GM21576 (cell line): ENCODE measurements at regions not wholly inside any gene's neighbourhood (a gene's known extent, or its start where the extent isn't known, plus 50 kb on each side); places are given as distances from the start of the nearest gene placed in this dataset.
"Not testable (repeated sequence)": the region's sequence is repeated elsewhere in the genome, so short reads cannot be mapped to it uniquely, and the experiment has no call there.

Experiments used
- ATAC-seq: cut with Tn5 transposase; IDR thresholded peaks from one replicate; pipeline ENCODE4 v1.9.1; 2021; ENCODE audit warnings: mild to moderate bottlenecking, moderate library complexity; ENCODE audit not compliant: unreplicated experiment

DNA sequence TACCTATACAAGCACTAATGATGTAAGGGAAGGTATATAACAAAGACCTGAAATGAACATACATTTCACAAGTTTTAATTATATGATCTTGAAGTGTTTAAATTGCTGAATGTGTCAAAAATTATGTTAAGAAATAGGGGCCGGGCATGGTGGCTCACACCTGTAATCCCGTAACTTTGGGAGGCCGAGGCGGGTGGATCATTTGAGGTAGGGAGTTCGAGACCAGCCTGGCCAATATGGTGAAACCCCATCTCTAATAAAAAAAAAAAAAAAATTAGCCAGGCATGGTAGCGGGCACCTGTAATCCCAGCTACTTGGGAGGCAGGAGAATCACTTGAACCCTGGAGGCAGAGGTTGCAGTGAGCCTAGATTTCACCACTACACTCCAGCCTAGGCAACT, 537.4 kb upstream of the STEAP1 start:
- not testable (repeated sequence) for ATAC-seq

DNA sequence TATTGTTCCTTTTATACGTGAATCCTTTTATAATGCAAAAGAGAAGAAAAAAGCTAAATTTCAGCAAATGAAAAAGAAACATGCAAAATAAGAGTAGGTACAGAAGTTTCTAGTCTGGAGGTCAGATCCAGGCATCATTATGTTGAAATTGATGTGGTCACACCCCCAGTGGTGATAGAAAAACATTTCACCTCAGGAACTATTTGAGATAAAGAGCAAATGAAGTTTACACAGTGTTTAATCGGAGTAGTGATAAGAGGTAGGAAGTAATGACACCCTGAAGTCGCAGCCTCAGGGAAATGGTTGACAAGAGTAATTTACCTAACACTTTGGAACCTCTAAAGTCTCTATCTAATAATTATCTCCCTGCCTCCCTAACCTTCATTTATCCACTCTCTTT, 536.0 kb upstream of the STEAP1 start:
- ATAC-seq: no peak

DNA sequence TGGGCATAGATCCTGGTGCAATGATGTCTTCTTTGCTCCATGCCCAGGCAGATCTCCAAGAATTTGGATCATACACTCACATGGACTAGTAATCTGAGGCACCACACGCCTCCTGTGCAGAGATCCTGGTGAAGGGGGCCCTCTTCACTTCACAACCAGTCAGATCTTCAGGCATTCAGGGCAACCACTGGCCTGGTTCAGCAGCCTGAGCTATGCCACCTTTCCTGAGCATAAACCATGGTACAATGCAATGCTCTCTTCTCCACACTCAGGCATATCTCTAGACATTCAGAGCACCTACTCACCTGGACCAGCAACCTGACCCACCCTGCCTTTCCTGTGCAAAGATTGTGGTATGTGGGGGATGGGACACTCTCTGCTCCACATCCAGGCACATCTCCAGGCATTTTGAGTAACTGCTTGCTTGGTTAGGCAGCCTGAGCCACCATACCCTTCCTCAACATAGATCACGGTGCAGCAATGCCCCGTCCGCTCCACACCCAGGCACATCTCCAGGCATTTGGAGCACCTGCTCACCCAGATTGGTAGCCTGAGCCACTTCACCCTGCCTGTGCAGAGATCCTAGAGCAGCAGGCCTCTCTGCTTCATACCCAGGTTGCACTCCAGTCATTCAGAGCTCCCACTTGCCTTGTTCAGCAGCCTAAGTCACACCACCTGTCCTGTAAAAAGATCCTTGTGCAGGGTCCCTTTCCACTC, 532.2 kb upstream of the STEAP1 start:
- no peak for ATAC-seq

DNA sequence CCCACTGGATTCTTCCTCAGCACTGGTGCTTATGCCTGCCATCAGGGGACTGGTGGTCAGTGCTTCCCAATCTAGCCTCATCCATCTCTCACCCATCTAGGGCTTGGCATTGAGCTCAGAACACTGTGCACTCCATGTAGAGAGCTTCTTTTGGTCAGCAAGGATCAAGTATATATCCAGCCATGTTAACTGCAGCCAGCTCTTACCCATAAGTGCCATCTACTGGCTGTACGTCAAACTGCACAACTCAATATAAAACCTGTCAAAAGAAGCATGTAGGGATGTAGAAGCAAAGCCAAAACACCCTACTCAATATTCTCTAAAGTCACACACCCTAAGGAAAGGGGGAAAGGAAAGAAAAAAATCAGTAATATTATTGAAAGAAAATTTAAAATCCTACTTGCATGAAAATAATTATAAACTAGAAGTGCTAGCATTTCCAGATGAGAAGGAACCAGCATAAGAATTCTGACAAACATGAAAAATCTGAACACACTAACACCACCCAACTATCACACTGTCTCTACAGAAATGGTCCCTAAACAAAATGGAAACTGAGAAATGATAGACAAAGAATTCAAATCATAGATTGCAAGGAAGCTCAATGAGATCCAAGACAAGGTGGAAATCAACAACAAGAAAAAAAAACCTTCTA, 531.1 kb upstream of the STEAP1 start:
- ATAC-seq: peak; percentile 94

DNA sequence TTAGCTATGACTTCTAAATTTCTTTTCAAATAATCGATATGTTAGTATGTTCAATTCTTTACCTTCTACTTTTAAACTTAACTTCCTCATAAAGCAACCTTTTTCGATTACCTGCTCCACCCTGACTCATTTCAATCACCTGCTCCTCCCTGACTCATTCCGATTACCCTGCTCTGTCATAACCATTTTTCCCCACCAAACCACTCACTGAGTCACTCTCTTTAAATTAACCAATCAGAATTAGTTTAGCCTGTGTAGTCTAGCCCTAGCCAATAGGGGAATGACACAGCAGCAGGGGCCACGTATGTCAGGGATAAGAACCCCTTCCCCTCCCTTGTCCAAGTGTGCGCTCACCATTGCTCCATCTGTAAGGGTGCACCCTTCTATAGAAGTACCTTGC, 530.1 kb upstream of the STEAP1 start:
- not testable (repeated sequence) for ATAC-seq

DNA sequence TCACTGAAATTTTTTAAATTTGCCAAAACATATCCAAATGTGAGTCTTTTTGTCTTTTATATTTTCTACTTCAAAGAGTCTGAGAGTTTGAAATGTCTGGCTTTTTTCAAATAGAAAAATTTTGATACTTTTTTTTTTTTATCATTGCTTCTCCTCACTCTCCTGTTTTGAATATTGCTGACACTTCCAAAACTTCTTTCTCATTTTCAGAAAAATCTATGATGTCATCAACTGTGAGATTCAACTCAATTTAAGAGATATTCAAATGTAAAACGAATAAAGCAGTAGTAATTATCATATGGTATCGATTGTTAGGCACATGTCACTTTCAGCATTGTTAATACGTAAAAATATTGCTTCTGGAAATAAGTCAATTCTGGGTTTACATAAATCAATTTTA, 505.8 kb upstream of the STEAP1 start:
- ATAC-seq: no peak

DNA sequence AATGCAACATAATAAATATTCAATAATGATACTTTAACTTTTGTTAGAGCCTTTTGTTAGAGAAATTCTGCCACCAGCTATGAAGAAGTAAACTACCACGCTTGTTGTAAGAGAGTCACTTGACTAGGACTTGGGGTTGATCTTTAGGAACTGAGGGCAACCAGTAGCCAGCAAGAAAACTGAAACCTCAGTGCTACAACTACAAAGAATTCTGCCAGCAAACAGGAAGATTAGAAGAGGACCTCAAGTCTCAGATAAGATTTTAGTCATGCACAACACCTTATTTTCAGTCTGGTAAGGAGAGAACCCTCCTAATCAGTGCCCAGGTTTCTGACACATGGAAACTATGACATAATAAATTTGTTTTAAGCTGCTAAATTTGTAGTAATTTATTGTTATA, 498.3 kb upstream of the STEAP1 start:
- ATAC-seq: no peak

DNA sequence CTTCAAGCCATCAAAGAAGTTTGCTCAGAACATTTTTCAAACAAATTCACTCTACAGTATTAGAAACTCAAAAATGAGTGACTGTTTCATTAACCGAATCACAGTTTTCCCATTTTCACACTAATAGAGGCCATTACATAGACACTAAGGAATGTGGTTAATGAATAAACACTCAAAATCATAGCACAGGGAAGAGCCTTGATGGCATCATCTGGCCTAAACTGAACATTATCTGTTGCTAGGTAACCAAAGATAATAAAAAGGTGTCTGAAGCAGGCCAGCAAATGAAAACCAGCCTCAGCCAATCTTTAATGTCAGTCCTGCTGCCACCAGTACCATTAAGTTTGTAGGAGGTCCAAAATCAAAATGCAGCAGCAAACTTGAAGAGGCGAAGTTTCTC, 492.4 kb upstream of the STEAP1 start:
- ATAC-seq: no peak

DNA sequence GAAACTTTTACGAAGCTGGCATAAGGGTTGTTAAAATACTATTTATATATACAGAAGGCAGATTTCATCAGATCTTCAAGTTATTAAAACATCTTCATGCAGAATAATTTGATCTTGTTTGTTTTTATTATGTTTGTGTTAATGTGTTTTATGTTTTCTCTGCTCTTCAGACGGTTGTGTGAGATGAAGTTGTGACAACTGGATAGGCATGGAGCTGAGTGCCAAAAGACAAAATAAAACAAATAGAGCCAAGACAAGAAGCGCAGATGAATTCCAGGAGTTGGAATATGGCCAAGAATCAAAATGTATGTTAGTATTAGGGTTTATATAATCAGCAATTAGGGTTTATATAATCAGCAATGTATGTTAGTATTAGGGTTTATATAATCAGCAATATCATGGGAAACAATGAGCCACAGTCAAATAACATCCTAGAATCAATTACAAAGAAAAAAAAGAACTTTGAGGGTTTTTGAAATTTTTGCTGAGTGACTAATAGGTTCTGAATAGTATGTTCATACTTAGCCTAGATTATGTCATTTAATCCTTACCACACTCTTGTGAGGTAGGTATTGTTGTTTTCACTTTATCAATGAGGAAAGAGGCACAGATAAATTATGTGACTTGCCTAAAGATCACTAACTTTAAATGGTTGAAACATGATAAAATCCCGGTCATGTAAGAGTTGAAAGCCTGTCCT, 488.0 kb upstream of the STEAP1 start:
- no peak for ATAC-seq

DNA sequence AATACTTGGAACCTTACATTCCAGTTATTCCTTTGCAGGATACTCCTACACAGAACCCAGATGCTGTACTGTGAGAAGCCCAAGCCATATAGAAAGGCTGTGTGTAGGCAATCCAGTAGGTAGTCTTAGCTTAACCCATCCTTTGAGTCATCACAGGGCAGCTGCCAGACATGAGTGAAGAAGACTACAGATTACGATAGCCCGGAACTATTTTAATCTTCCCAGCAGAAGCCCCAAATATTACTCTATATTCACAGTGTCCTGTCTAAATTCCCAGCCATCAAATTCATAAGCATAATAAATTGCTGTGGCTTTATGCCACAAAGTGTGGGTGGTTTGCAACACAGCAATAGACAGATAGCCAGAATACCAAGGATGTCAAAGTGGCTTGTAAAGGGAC, 474.1 kb upstream of the STEAP1 start:
- ATAC-seq: no peak

DNA sequence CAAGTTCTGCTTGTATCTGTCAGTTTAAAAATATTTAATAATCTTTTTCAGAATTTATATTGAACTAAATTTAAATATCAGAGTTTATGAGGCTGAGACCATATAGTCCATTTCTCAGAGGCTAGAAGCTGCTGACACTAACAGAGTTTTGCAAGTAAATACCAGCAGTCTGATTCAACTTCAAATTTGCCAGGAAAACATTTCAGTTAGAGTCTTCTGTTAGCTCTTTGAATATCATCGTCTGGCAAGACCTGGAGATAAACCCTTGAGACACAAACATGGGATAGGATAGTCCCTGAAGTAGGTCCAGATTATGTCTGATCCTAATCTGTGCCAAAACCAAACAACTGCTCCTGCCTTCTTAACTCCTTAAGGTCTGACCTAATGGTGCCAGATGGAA, 472.8 kb upstream of the STEAP1 start:
- no peak for ATAC-seq

DNA sequence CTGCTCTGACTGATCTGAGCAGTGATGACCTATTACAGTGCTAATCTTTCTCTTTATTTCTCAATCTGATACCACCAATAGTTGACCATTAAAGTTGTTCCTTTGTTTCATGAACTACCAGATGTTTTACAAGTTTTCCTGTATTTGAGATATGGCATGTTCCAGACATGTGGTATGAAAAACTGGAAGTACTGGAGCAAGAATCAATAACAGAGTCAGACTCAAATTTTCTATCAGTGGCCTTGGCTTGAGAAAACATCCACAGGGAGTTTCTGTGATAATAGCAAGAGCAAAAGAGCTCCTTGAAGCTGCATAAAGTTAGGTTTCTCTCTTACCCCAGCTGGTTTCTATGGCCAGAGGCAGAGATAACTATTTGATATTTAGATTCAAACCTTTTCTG, 469.0 kb upstream of the STEAP1 start:
- ATAC-seq: no peak

DNA sequence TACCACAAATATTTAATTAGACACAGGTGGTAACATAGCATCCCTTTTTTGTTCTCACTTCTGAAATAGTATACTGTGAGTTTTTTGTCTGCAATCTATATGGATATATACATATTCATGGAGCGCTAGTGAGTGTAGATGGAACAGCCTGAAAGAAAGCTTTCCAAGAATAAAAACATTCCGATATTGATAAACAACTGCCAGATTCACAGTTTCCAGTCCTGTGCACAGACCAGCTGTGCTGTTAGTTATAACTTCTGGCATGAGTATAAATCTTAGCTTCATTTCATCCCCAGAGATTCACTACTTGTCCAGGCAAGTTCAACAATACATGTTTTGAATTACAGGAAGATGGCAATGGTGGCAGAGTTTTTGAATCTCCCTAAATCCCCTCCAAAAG, 467.1 kb upstream of the STEAP1 start:
- no peak for ATAC-seq

DNA sequence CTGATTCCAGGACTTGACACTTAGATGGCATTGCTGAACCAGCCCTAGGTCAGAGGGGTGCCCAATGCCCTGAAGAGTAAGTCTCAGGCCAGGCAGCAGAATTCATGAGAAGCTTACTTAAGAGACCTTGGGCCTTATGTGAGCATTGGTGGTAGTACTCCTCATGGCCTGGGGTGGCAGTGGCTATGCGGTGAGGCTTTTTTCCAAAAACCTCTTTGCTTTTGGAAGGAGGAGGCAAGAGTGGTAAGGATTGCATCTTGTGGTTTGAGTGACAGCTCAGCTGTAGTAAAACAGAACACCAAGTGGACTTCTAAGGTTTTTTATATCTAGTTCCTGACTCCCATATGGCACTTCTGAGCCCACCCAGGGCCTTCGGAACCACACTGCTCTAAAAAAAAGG, 459.0 kb upstream of the STEAP1 start:
- no peak for ATAC-seq

DNA sequence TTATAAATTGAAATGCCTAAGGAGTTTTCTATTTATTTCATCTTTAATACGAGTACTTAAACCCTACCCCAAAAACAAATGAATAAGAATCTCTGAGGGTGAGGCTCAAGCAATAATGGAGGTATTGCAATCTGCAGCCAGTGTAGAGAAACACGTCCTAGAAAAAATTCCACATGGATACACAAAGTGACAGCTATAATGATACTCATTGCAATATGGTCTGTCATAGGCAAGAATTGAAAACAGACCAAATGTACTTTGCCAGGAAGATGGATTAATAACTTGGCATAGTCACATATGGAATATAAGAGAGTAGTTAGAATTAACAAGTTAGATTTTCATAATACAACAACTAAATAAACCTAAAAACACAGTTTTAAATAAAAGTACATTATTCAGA, 440.1 kb upstream of the STEAP1 start:
- ATAC-seq: no peak

DNA sequence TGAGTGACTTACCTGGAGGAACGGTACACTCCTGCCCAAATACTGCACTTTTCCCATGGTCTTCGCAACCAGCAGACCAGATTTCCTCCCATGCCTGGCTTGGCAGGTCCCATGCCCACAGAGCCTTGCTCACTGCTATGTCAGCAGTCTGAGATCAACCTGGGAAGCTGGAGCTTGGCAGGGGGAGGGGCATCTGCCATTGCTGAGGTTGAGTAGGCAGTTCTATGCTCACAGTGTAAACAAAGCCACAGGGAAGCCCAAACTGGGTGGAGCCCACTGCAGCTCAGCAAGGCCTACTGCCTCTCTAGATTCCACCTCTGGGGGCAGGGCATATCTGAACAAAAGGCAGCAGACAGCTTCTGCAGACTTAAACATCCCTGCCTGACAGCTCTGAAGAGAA, 435.3 kb upstream of the STEAP1 start:
- not testable (repeated sequence) for ATAC-seq

DNA sequence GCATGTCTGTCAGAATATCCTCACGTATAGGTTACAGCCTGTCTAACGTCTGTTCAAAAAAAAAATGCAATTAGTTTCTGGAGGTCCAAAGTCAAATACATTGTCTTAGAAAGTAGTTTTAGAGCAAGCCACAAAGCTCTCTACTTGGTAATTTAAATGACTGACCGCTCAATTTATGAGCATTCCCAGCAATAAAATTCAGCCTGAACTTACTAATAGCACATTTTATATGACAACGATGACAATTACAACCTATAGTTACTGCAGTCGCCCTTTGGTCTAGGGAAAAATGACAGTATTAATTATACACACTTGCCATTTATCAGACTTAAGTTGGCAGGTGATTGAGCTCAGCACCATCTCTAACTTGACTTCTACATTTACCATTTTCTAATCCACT, 425.8 kb upstream of the STEAP1 start:
- no peak for ATAC-seq

DNA sequence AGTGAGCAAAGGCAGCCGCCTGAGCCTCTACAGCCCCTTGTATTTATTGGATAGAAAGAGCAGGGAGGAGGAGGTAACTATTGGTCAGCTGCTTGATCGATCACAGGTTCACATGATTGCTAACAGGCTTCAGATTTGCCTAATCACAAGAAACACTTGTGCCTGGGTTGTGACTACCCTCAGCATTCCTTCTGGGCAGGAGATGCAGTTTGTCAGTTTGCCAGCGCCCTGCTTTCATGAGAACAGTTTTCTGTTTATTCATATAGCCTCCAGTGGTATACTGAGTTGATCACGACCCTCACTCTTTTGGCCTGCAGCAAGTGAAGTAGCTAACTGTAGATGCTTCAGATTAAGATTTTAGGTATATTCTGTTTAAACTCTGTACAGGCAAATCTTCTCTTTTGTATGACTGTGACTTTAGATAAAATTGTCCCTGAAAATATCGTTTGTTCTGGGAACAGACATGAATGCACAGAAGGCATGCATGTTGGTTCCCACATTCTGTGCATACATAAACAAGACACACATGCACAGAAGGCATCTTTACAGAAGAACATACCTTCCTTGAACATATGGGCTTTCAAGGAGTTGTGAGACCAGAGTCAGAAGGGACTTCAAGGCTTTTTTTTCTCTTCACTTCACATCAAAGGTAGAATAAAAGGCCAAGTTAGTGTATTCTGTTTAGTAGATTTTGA, 422.4 kb upstream of the STEAP1 start:
- ATAC-seq: no peak

DNA sequence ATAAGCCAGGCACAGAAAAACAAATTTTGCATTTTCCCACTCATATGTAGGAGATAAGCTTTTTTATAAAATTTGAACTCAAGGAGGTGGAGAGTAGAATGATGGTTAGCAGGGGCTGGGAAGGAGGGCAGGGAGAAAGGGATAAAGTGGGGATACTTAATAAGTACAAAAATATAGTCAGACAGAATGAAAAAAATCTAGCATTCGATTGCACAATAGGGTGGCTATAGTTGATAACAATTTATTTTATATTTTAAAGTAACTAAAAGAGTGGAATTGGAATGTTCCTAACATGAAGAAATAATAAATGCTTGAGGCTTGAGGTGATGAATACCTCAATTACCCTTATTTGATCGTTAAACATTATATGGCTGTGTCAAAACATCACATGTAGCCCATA, 415.7 kb upstream of the STEAP1 start:
- ATAC-seq: no peak

DNA sequence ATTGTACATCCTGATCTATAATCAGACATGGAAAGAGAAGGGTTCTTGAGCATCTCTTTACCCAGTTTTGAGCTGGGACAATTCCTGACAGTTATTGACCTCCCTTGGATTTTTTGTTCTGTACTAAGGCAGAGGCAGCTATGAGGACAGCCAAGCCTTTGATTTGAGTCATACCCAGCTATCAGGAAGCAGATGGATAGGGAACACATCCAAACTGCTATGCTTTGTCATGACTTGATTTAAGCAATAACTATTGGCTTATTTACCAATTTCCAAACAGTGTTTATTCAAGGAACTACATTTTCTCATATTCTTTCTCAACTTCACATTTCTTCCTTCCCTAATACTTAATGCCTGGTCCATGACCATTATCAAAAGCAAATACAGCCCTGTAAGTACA, 396.4 kb upstream of the STEAP1 start:
- ATAC-seq: no peak

DNA sequence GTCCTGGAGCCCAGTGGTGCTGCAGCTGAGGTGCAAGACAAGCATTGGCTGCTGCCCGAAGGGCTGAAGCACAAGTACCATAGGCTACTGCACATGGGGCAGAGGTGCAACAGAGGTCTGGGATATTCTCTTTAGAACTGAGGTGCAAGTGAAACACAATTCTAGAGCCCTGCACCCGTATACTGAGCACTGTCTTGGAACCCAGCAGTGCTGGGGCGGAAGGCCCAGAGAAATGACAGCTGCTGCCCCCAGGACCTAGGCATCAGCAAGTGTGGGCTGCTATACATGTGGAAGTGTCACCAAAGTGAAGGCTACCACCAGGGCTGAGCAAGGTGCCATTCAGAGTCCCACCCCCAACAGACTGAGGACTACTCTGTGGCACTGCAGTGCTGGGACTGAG, 393.6 kb upstream of the STEAP1 start:
- no peak for ATAC-seq

DNA sequence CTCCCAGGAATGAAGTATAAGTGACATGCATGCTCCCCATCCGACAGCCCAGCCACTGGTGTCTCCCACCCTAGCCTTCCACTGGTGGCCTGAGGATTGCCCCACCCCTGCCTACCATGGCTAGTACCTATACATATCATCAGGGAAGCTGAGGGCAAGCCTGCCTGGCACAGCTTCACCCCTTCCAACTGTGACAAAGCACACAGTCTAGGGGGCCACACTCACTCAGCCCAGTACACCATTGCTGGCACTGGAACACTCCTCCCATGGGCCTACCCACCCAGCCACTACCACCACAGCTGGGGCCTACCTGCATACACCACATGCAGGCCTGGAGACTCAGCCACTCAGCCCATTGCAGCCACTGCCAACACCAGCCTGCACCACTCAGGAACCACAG, 393.1 kb upstream of the STEAP1 start:
- no peak for ATAC-seq
